GM21528 (cell line): ENCODE measurements at regions not wholly inside any gene's neighbourhood (a gene's known extent, or its start where the extent isn't known, plus 50 kb on each side); places are given as distances from the start of the nearest gene placed in this dataset.
"Not testable (repeated sequence)": the region's sequence is repeated elsewhere in the genome, so short reads cannot be mapped to it uniquely, and the experiment has no call there.

ENCODE experiments used
- ATAC-seq: cut with Tn5 transposase; IDR thresholded peaks from one replicate; pipeline ENCODE4 v1.9.1; 2021; ENCODE audit warnings: mild to moderate bottlenecking, moderate library complexity; ENCODE audit not compliant: unreplicated experiment, low FRiP score

DNA sequence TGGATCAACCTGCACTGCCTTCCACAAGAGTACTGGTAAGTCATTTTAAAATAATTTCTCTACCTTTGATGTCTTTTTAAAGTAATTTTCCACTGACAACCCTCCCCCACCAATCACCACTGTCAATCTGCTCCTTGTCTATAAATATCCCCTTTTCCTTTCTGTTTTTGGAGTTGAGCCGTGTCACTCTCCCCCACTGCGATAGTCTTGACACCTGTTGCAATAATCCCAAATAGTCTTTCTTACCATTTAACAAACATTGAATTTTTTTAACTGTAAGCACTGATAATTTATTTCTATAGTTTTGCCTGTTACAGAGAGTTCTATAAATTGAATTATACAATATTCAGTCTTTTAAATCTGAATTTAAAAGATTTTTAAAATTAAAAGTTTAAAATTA lies 420.9 kb downstream of the COL11A1 start:
- no peak for ATAC-seq

DNA sequence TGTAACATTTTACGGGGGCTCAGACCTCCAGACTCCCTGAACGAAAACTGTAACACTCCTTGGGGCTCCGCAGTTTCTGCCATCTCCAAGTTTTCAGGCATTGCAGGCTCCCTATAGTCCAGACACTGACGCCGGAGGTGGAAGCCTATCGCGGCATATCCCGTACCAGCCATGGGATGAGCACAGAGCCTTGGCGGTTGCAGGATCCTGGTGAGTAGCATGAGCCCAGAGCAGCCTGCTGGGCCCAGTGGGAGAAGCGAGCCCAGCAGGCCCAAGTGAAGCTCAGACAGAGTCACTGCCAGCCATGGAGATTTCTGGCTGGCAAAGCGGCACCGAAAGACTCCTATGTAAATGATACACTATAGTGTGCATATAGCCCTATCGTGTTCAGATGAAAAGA lies 446.8 kb downstream of the COL11A1 start:
- no peak for ATAC-seq

DNA sequence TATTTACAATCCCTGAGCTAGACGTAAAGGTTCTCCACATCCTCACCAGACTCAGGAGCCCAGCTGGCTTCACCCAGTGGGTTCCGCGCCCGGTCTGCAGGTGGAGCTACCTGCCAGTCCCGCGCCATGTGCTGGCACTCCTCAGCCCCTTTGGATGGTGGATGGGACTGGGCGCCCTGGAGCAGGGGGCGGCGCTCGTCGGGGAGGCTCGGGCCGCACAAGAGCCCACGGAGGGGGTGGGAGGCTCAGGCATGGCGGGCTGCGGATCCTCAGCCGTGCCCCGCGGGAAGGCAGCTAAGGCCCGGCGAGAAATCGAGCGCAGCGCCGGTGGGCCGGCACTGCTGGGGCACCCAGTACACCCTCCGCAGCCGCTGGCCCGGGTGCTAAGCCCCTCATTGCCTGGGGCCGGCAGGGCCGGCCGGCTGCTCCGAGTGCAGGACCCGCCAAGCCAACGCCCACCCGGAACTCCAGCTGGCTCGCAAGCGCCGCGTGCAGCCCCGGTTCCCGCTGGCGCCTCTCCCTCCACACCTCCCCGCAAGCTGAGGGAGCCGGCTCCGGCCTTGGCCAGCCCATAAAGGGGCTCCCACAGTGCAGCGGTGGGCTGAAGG lies 448.3 kb downstream of the COL11A1 start:
- not testable (repeated sequence) for ATAC-seq

DNA sequence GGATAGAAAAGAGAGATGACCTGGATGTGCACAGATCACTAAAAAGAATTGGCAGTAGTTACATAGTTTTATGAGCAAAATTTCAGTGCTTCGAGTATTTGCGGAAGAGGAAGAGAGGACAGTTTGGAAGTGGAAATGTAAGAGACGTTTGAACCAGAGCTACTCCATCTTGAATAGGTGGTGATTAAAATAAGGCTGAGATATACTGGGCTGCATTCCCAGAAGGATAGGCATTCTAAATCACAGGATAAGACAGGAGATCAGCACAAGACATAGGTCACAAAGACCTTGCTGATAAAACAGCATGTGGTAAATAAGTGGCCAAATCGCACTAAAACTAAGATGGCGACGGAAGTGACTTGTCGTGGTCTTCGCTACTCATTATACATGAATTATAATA lies 453.3 kb downstream of the COL11A1 start:
- no peak for ATAC-seq

DNA sequence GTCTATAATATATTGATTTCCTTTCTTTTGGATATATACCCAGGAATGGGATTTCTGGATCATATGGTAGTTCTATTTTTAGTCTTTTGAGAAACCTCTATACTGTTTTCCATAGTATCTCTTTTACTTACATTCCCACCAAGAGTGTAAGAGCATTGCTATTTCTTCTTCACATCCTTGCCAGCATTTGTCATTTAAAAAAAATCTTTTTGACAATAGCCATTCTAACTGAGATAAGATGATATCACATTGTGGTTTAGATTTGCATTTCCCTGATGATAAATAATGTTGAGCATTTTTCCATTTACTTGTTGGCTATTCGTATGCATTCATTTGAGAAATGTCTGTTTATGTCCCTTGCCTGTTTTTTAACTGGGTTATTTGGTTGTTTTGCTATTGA lies 467.4 kb downstream of the COL11A1 start:
- no peak for ATAC-seq

DNA sequence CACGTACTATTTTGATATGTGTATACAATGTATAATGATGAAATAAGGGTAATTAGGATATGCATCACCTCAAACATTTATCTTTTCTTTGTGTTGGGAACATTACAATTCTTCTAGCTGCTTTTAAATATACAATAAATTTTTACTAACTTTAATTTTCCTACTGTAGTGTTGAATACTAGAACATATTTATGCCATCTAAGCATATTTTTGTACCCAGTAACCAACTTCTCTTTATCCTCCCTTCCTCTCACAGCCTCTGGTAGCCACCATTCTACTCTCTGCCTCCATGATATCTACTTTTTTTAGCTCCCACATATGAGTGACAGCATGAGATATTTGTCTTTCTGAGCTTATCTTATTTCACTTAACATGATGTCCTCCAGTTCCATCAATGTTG lies 468.0 kb downstream of the COL11A1 start:
- no peak for ATAC-seq

DNA sequence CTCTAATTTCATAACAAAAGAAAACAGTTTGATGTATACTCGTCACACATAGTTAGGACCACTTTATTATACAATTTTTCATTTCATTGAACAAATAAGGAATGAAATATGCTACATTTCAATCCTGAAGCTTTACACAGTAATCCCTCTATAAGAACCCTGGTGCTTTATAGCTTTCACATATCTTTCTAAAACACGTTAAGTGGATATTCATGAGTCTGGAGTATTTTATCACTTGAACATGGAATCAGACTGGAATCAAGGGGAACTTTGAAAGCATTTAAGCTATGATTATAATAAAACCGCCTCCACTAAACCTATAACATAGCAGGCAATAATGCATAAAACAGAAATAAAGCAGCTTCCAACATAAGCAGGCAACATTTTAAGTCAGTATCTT lies 476.6 kb downstream of the COL11A1 start:
- no peak for ATAC-seq

DNA sequence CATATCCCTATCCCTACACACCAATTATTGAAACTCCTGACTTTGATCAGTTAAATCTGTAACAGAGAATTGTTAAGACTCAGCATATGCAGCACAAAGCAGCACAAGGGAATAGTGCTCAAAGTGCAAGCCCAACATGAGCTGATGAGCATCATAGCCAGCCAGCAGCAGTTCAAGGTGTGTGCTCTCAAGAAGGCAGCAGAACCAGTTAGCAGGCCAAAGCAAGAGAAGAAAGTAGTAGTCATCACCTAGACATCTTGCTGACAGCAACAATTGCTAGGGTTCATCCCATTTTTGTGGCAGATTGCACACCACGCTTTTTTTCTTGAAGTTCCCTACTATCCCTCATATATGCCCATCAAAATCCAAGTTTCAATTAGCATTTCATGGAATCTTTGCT lies 478.3 kb downstream of the COL11A1 start:
- ATAC-seq = no peak

DNA sequence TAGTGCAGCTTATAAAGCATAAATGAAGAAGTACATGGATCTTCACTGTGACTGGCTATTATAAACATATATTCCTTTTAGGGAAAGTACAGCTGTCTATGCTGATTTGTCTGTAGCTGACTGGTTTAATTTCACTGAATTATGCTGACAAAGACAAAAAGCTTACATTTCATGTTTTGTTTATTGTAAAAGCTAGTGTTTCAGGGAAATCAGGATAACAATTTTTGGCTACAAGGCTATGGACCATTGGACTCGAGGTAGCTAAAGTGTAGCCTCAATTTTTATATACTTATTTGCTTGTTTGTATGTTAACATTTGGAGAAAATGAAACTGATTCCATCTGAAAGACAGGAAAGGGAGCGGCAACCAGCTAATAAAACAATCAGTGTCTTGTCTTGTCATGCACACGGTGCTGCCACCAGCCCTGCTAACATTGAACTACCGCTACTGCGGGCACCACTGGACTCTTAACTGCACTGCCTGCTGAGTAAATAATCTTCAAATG lies 480.2 kb downstream of the COL11A1 start:
- ATAC-seq = no peak

DNA sequence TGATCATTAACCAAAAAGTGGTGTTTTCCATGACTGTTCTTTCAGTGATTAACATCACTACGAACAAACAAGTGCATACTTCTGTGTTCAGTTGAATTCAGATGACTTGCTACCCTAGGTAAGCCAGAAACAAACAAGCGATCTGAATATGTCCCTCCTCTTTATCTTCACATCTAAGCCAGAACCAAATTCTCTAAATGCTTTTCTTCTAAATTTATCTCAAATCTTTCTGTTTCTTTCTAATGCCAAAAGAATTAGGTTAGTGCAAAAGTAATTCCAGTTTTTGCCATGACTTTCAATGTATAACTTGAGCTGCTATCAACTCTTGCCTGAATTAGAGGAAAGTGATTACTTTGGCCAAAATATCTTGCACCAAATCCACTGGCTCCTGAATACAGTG lies 481.2 kb downstream of the COL11A1 start:
- ATAC-seq = no peak

DNA sequence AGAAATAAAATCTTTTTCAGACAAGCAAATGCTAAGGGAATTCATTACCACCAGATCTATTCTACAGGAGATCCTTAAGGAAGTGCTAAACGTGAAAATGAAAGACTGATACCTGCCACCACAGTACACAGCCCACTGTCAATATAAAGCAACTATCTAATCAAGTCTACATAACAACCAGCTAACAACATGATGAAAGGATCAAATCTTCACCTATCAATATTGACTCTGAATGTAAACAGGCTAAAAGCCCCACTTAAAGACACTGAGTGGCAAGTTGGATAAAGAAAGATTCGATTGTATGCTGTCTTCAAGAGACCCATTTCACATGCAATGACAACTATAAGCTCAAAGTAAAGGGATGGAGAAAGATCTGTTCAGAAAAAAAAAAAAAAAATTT lies 492.4 kb downstream of the COL11A1 start:
- no peak for ATAC-seq

DNA sequence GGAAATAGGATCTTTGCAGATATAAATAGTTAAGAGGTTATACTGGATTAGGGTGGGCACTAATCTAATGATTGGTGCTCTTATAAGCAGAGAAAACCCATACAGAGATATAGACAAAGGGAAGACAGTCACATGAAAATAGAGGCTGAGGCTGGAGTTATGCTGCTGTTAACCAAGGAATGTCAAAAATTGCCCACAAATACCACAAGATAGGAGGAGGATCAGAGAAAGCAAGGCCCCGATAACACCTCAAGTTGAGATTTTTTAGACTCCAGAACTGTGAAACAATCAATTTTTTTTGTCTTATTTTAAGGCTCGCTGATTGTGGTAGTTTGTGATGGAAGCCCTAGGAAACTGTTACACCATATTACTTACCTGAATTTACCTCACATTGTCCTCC lies 513.2 kb downstream of the COL11A1 start:
- ATAC-seq = no peak

DNA sequence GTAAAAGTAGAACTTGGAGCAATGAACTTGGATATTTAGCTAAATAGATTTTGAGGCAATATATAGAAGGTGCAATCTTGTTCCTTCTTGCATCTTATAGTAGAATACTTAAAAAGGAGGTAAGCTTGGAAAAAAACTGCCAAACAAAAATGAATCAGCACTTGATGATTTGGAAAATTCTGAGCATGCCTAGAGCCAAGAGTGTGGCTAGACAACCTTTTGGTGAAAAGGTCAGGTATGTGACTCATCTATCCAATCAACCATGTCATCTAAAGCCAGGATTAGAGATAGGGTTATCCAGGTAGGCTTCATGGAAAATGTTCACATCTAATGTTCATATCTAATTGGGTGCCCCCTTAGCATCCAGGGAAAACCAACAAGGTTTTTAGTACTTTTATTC lies 515.0 kb downstream of the COL11A1 start:
- no peak for ATAC-seq

DNA sequence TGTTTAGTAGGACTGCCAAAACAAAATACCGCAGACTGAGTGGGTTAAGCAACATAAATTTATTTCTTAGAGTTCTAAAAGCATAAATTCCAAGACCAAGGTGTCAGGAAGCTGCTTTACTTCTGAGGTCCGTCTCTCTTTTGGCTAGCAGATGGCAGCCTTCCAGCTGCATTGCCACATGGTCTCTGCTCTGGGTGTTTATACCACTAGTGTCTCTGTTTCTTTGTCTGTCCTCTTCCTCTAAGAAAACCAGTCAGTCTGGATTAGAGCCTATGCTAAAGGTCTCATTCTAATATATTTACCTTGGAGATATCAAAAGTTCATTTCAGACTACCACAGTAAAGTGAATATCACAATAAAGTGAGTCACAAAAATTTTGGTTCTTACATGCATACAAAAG lies 519.8 kb downstream of the COL11A1 start:
- ATAC-seq = no peak

DNA sequence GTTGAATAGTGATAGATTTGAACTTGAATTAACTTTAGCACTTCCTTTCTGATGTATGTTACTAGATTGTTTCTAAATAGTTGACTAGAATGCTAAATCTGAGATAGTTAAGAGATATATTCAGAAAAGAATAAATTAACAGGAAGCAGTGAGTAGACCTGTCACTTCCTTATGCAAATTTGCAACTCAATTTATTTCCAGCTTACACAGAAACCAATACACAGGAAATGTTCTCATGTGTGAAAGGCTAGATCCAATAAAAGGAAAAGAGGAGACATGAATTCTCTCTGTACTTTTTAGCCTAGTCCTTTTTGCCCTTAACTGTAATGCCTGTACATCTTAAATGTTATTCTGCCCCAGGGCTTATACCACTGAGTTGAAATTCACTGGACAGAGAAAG lies 522.3 kb downstream of the COL11A1 start:
- ATAC-seq = no peak

DNA sequence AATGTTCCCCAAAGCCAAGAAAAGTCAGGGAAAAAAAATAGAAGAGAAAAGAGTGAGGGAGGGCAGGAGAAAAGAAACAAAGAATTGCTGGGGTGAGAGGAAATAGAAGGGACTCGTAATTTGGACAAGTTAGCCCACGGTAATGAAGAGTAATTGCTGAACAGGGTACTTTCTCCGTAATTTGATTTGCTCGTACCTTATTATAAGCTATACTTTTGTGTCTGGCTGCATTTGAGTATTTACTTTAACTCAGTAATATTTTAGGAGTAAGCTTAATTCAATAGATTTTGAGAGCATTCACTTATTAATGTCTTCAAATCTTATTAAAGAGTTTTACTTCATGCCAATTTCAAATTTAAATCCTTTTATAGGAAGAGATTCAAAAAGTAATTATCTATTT lies 527.5 kb downstream of the COL11A1 start:
- ATAC-seq = no peak

DNA sequence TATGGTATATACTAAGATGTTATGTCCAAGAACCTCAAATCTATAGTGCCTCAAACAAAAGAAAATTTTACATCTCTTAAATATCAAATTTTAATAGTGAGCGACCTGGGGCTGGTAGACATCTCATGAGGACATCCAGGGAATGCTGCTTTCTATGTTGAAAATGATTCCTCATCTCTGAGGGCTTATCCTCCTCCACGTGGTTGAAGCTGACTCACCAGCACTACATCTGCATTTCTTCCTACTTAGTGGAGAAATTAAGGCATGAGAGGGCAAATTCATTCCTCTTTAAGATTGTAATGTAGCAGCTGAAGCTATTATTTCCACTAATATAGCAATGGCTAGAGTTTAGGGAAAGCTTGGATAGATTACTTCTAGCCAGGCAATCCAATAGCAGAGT lies 529.5 kb downstream of the COL11A1 start:
- ATAC-seq = no peak

DNA sequence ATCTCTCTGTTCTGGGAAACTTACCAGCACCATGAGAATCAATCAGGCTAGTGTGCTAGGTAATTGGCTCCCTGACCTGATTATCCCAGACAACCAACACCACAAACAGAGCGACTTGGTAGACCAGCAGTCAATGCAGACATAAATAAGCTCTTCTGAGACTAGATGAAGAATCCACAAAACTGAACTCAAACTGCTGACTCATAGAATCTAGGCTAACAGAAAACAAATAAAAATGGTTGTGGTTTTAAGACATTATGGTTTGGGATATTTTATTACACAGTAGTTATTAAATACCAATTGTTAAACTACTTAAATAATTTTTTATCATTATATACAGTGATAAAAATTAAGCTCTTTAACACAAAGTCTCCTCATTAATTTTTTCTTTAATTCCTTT lies 535.7 kb downstream of the COL11A1 start:
- ATAC-seq = no peak

DNA sequence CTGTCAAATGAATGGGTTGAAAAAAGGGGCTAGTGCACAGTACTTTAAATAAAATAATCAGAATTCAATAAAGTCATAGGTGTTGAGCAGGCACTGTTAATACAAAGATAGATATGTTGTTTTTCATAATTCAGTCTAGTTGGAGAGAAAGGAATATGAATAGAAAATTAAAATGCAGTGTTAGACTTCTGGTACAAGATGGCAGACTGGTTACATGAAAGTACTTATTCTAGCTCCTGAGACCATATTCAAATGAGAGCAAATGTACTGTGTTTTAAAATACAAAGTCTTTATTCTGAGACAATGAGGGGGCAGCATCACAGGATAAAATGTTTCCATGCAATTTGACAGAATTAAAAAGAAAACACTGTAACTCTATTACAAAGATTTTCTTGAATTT lies 542.1 kb downstream of the COL11A1 start:
- ATAC-seq = no peak

DNA sequence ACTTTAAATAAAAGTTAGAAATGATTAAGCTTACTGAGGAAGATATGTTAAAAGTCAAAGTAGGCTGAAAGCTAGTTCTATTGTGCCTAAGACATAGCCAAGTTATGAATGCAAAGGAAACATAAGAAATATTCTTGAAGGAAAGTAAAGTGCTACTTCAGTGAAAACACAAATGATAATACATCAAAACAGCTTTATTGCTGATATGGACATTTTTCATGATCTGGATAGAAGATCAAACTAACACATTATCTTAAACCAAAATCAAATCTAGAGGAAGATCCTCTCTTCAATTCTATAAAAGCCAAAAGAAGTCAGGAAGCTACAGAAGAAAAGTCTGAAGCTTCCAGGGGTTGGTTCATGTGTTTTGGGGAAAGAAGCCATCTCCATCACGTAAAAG lies 545.9 kb downstream of the COL11A1 start:
- ATAC-seq = no peak

DNA sequence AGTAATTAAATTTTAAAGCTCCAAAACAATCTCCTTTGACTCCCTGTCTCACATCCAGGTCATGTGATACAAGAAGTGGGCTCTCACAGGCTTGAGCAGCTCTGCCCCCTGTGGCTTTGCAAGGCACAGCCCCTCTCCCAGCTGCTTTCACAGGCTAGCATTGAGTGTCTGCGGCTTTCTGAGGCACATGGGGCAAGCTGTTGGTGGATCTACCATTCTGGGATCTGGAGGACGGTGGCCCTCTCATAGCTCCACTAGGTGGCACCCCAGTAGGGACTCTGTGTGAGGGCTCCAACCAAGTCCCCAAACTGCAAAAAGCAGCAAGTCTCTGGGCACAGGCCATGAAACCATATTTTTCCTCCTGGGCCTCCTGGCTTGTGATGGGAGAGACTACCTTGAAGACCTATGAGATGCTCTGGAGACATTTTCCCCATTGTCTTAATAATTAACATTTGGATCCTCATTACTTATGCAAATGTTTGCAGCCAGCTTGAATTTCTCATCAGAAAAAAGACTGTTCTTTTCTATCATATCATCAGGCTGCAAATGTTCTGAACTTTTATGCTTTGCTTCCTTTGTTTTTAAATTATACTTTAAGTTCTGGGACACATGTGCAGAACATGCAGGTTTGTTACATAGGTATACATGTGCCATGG lies 554.1 kb upstream of the OLFM3 start:
- no peak for ATAC-seq

DNA sequence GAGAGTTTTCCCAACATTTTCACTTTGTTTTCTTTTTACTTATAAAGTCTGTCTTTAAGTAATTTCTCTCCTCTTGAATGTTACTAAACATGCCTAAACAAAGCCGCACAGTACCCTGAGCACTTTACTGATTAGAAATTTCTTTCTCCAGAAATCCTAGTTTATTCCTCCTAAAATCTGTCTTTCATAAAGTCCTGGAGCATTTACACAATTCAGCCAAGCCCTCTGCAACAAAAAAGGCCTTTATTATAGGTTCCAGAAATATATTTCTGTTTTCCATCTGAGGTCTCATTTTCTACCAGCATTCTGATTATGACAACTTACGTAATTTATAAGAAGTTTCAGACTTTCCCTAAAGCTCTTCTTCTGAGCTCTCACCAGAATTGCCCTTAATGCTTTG lies 549.5 kb upstream of the OLFM3 start:
- ATAC-seq = no peak
